Activated CD8-positive, alpha-beta T cell treated with anti-CD3 and anti-CD28 coated beads for 36 hours (primary cell): ENCODE measurements at regions not wholly inside any gene's neighbourhood (a gene's known extent, or its start where the extent isn't known, plus 50 kb on each side); places are given as distances from the start of the nearest gene placed in this dataset.
A peak's percentile ranks its signal among the peaks of the same experiment; 100 is the strongest.

Experiments used
- ATAC-seq: fragments of 200-7000 bp; cut with Tn5 transposase; one replicate; pipeline ENCODE4 v1.10.0; 2021; ENCODE audit warnings: mild to moderate bottlenecking, moderate library complexity
- CTCF ChIA-PET: fragments of 350-600 bp; sonication (Branson Sonifier 250); formaldehyde crosslinking; loops from one replicate; lab custom pipeline; 2021; ENCODE audit warnings: antibody characterized with exemption; lab: Charles Lee
- POLR2A ChIA-PET: fragments of 350-600 bp; sonication (Branson Sonifier 250); formaldehyde crosslinking; loops from one replicate; lab custom pipeline; 2021; ENCODE audit warnings: antibody characterized with exemption; lab: Charles Lee
- DNase-seq: peaks from one replicate; pipeline ENCODE4 v3.0.0-alpha.2; 2020
- H3K27ac Mint-ChIP-seq: one replicate; pipeline ENCODE4 v1.8.0; 2021; ENCODE audit warnings: mild to moderate bottlenecking, mixed read lengths
- H3K27me3 Mint-ChIP-seq: one replicate; pipeline ENCODE4 v1.8.0; 2021; ENCODE audit warnings: mixed read lengths
- H3K36me3 Mint-ChIP-seq: one replicate; pipeline ENCODE4 v1.8.0; 2021; ENCODE audit warnings: low read depth, mixed read lengths
- H3K4me1 Mint-ChIP-seq: one replicate; pipeline ENCODE4 v1.8.0; 2021; ENCODE audit warnings: low read depth, mixed read lengths
- H3K4me3 Mint-ChIP-seq: one replicate; pipeline ENCODE4 v1.8.0; 2021; ENCODE audit warnings: mild to moderate bottlenecking, moderate library complexity, mixed read lengths
- H3K9me3 Mint-ChIP-seq: one replicate; pipeline ENCODE4 v1.8.0; 2021; ENCODE audit warnings: mixed read lengths
- intact Hi-C: fragments of 100-400 bp; cut with micrococcal nuclease; formaldehyde crosslinking; loops from one replicate; pipeline ENCODE4 v1.10.0; 2022
- TF ChIP-seq, protein P1 (sequence below): fragments of 200-600 bp; IDR thresholded peaks from one replicate; pipeline ENCODE4 v1.8.0; 2022; ENCODE audit warnings: antibody characterized with exemption, mild to moderate bottlenecking

DNA sequence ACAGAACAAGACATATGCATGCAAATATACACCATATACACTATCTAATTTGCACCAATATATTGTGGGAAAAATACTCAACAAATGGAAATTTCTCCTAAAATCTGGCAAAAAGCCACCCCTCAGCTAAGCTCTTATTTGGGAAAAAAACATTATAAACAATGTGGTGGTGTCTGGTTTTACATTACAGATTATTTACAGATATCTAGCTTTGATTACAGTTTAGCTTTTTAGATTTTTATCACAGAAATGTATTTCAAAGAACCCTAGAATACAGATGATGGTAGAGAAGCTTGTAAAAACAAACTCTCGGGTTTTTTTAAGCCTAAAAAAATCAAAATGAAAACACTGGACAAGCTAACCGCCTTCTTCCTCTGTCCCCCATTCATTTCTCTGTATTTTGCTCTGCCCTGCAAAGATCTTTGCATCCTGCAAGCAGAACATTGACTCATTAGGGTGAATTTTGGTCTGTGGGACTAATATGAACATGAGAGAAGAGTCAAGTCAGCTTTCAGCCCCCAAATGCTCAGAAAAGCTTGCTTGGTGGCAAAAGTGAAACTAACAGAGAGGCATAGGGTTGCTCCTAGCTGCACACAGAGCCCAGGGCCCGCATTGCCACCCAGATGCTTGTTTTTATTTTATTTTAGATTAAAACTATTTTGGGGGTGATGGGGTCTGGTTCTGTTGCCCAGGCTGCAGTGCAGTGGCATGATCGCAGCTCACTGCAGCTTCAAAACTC is 88.8 kb upstream of the LYZL1 start:
- DNase-seq (no peak), ATAC-seq (no peak)
- Mint-ChIP-seq H3K4me3 (no peak overlapping the region), H3K36me3 (no peaks in the 10 kb centered on the region), H3K9me3 (peaks cover 3% of the 10 kb centered on the region), H3K27me3 (peaks cover 8% of the 10 kb centered on the region), H3K27ac (no peak overlapping the region), H3K4me1 (no peaks in the 10 kb centered on the region)
- POLR2A ChIA-PET = no interaction called here
- intact Hi-C loops = no loop called here
- TF ChIP-seq, protein P1, sequence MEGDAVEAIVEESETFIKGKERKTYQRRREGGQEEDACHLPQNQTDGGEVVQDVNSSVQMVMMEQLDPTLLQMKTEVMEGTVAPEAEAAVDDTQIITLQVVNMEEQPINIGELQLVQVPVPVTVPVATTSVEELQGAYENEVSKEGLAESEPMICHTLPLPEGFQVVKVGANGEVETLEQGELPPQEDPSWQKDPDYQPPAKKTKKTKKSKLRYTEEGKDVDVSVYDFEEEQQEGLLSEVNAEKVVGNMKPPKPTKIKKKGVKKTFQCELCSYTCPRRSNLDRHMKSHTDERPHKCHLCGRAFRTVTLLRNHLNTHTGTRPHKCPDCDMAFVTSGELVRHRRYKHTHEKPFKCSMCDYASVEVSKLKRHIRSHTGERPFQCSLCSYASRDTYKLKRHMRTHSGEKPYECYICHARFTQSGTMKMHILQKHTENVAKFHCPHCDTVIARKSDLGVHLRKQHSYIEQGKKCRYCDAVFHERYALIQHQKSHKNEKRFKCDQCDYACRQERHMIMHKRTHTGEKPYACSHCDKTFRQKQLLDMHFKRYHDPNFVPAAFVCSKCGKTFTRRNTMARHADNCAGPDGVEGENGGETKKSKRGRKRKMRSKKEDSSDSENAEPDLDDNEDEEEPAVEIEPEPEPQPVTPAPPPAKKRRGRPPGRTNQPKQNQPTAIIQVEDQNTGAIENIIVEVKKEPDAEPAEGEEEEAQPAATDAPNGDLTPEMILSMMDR = no peak
- CTCF ChIA-PET = no interaction called here

GRCh38 chr10:29202386-29202940 is 86.4 kb upstream of the LYZL1 start:
- CTCF ChIA-PET = no interaction called here
- no peak for ATAC-seq
- no peak overlapping the region for H3K4me3 Mint-ChIP-seq

DNA sequence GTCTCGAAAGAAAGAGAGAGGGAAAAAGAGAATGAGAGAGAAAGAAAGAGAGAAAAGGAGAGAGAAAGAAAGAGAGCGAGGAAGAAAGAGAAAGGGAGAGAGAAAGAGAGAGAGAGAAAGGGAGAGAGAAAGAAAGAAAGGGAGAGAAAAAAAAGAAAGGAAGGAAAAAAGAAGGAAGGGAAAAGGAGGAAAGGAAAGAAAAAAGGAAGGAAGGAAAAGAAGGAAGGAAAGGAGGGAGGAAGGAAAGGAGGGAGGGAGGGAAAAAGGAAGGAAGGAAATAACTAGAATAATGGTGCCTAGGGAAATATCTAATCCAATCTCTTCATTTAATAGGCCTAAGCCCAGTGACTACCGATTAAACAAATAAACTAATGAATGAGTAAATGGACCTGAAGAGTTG is 85.4 kb upstream of the LYZL1 start:
- ATAC-seq = no peak
- intact Hi-C loops = no loop called here
- CTCF ChIA-PET = no interaction called here

More at GRCh38 chr10:29202386-29202940, 86.4 kb upstream of the LYZL1 start:
- H3K4me1 Mint-ChIP-seq = no peaks in the 10 kb centered on the region
- POLR2A ChIA-PET = no interaction called here
- intact Hi-C loops = no loop called here
- H3K27ac Mint-ChIP-seq = no peak overlapping the region
- no peak for DNase-seq
- no peaks in the 10 kb centered on the region for H3K36me3 Mint-ChIP-seq
- peaks cover 8% of the 10 kb centered on the region for H3K27me3 Mint-ChIP-seq
- H3K9me3 Mint-ChIP-seq = no peaks in the 10 kb centered on the region
- TF ChIP-seq, protein P1 = no peak

GRCh38 chr10:29204070-29204800 is 84.6 kb upstream of the LYZL1 start:
- Mint-ChIP-seq H3K9me3 (no peaks in the 10 kb centered on the region), H3K27ac (no peak overlapping the region), H3K4me3 (no peak overlapping the region), H3K4me1 (no peaks in the 10 kb centered on the region), H3K36me3 (no peaks in the 10 kb centered on the region), H3K27me3 (peaks cover 9% of the 10 kb centered on the region)
- intact Hi-C loops = no loop called here
- no peak for DNase-seq
- ATAC-seq = no peak
- ChIA-PET CTCF (no interaction called here), POLR2A (no interaction called here)
- TF ChIP-seq, protein P1 = no peak

More for the DNA sequence above, 85.4 kb upstream of the LYZL1 start:
- Mint-ChIP-seq H3K9me3 (no peaks in the 10 kb centered on the region), H3K36me3 (no peaks in the 10 kb centered on the region), H3K27me3 (peaks cover 9% of the 10 kb centered on the region), H3K27ac (no peak overlapping the region), H3K4me3 (no peak overlapping the region), H3K4me1 (no peaks in the 10 kb centered on the region)
- POLR2A ChIA-PET = no interaction called here
- TF ChIP-seq, protein P1 = peak; percentile 10
- no peak for DNase-seq

DNA sequence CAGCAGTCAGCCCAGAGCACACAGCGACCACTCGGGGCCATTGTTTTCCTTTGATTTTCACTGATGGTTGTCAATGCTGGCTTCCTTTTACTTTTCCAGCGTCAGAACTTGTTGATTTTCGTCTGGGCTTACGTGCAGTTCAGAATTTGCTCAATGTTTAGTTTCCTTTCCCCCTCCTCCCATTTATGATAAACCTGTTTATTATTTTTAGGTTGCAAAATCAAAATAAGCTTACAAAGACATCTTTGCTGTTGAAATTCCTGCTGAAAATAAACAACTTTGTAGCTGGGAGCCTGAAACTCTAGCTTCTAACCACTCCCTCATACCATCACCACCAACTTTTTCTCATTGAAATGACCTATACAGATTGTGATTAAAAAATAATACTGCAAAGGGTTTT is 83.1 kb upstream of the LYZL1 start:
- TF ChIP-seq, protein P1 = no peak
- DNase-seq = no peak
- ChIA-PET POLR2A (no interaction called here), CTCF (no interaction called here)
- Mint-ChIP-seq H3K4me1 (no peaks in the 10 kb centered on the region), H3K4me3 (no peak overlapping the region), H3K36me3 (no peaks in the 10 kb centered on the region), H3K9me3 (peaks cover 3% of the 10 kb centered on the region), H3K27me3 (peaks cover 12% of the 10 kb centered on the region), H3K27ac (no peak overlapping the region)
- no peak for ATAC-seq
- intact Hi-C loops = no loop called here
